Psoas muscle (tissue), 7 donors: ENCODE measurements at regions not wholly inside any gene's neighbourhood (a gene's known extent, or its start where the extent isn't known, plus 50 kb on each side); places are given as distances from the start of the nearest gene placed in this dataset.

ENCODE experiments used
- ATAC-seq, 4 donors: fragments of 200-7000 bp; cut with Tn5 transposase; one replicate each; pipeline ENCODE4 v1.9.1; 2020; ENCODE audit warnings: moderate library complexity in 3 of 4, mild to moderate bottlenecking in 2 of 4
- DNase-seq, 2 donors: peaks; one replicate each; pipeline ENCODE4 v3.0.0-alpha.2; 2020
- H3K27ac ChIP-seq: fragments of 200-600 bp; one replicate; pipeline ENCODE4 v1.8.0; 2022
- H3K27me3 ChIP-seq, 3 donors: fragments of 200-600 bp in 1 of 3; one replicate each; pipeline versions ENCODE4 v1.6.1 to v1.8.0; 2013 to 2022; ENCODE audit warnings: low read length in 2 of 3, mild to moderate bottlenecking in 2 of 3, moderate library complexity in 1 of 3; ENCODE audit not compliant: insufficient read depth in 3 of 3
- H3K36me3 ChIP-seq, 2 donors: fragments of 200-600 bp in 1 of 2; one replicate each; pipeline versions ENCODE4 v1.6.1 to v1.8.0; 2013 to 2022; ENCODE audit warnings: low read depth in 1 of 2, mild to moderate bottlenecking in 1 of 2, moderate library complexity in 1 of 2; ENCODE audit not compliant: insufficient read depth in 1 of 2
- H3K4me1 ChIP-seq: fragments of 200-600 bp; one replicate; pipeline ENCODE4 v1.8.0; 2022
- H3K4me3 ChIP-seq: fragments of 200-600 bp; one replicate; pipeline ENCODE4 v1.8.0; 2022; ENCODE audit warnings: mild to moderate bottlenecking
- H3K9me3 ChIP-seq: fragments of 200-600 bp; one replicate; pipeline ENCODE4 v1.8.0; 2022
- WGBS, 3 donors: extraction: QIAGEN DNeasy Blood & Tissue Kit; methylation state at CpG; one replicate each; pipeline versions ENCODE4 v1.1.6 to v1.1.7; 2013; 5-methylcytosine and 5-hydroxymethylcytosine counted together
- intact Hi-C, 2 donors: fragments of 100-400 bp; cut with DNase I; formaldehyde crosslinking; loops; one replicate each; pipeline versions ENCODE4 v1.11.0 to v1.14.2; 2022
- TF ChIP-seq, protein P1 (sequence below): fragments of 200-600 bp; IDR thresholded peaks from one replicate; pipeline ENCODE4 v1.8.0; 2022; ENCODE audit warnings: antibody characterized with exemption
- donor health status: healthy with polysubstance abuse.
- donor health status: DM: no; HTN: no; CAD: no; lungs with moderate emphysema.
- donor health status: Bipolar disorder and iron deficiency.
- donor health status: healthy.
- donor health status: DM: yes; HTN: yes; CAD: no.
- donor health status: DM: no; HTN: no; CAD: no.
- donor health status: DM: yes; HTN: yes; CAD: no.

DNA sequence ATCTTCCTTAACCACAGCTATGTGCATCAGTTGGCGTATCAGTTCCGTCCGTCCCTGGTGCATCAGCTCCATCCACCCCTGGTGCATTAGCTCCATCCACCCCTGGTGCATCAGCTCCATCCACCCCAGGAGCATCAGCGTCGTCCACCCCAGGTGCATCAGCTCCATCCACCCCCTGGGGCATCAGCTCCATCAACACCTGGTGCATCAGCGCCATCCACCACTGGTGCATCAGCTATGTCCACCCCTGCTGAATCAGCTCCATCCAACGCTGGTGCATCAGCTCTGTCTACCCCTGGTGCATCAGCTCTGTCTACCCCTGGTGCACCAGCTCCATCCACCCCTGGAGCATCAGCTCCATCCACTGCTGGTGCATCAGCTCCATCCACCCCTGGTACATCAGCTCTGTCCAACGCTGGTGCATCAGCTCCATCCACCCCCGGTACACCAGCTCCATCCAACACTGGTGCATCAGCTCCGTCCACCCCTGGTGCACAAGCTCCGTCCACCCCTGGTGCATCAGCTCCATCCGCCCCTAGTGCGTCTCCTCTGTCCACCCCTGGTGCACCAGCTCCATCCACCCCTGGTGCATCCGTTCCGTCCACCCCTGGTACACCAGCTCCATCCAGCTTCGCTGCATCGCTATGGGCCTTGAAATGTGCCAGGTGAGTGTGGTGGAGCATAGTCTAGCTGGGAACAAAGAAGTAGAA lies 106.6 kb upstream of the ZBTB40 start:
- TF ChIP-seq, protein P1, sequence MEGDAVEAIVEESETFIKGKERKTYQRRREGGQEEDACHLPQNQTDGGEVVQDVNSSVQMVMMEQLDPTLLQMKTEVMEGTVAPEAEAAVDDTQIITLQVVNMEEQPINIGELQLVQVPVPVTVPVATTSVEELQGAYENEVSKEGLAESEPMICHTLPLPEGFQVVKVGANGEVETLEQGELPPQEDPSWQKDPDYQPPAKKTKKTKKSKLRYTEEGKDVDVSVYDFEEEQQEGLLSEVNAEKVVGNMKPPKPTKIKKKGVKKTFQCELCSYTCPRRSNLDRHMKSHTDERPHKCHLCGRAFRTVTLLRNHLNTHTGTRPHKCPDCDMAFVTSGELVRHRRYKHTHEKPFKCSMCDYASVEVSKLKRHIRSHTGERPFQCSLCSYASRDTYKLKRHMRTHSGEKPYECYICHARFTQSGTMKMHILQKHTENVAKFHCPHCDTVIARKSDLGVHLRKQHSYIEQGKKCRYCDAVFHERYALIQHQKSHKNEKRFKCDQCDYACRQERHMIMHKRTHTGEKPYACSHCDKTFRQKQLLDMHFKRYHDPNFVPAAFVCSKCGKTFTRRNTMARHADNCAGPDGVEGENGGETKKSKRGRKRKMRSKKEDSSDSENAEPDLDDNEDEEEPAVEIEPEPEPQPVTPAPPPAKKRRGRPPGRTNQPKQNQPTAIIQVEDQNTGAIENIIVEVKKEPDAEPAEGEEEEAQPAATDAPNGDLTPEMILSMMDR = no peak
- Histone ChIP-seq H3K36me3 (no peaks in the 10 kb centered on the region), H3K27ac (no peak overlapping the region), H3K27me3 (peaks cover 0 to 67% (median 13%) of the 10 kb centered on the region in 3 donors), H3K9me3 (no peaks in the 10 kb centered on the region), H3K4me1 (no peaks in the 10 kb centered on the region), H3K4me3 (no peak overlapping the region)
- no peak for DNase-seq
- ATAC-seq = no peak
- WGBS, 3 donors = 86 to 90% (median 86%) methylated on average over 17 of the region's 17 CpGs
- intact Hi-C loops = no loop called here

DNA sequence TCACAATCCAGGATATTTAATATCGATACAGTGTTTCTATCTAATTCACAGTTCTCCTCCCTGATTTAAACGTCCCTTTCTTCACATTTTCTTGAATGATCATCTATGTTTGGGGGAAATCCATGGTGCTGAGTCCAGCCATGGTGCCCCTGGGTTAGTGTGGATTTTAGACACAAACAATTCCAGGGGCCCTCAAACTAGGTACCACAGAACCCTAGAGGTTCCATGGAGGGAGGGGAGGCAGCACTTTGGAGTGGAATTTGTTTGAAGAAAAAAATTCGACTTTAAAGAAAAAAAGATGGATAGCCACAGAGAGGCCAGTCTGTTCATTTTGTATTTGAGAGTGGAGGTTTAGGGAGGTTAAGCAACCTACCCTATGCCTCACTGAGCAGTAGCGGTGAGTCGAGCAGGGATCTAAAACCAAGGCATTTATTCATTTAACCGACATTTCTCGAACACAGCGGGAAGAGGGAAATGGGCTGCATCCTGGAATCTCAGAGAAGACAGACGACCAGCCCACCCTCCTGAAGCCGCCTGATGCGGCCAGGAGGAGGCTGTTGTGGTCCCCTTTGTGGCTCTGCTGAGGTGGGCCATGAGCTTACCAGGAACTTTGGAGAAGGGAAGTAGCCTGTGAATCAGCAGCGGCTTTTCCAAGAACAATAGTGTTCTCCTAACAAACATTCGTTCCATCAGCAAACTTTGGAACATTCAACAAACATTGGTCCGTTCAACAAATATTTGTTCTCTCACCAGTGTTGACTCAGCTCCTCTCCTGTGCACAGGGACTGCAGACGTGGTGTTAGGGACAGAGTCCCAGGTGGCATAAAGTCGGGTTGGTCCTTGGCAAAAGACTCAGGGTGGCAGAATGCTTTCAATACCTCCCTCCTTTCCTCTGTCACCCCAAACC lies 103.5 kb upstream of the ZBTB40 start:
- ATAC-seq = no peak
- intact Hi-C loops = no loop called here
- Histone ChIP-seq H3K27ac (no peak overlapping the region), H3K27me3 (peaks cover 0 to 64% (median 23%) of the 10 kb centered on the region in 3 donors), H3K4me1 (no peaks in the 10 kb centered on the region), H3K9me3 (no peaks in the 10 kb centered on the region), H3K4me3 (no peak overlapping the region), H3K36me3 (no peaks in the 10 kb centered on the region)
- no peak for DNase-seq
- WGBS, 3 donors = 64 to 76% (median 69%) methylated on average over 16 of the region's 16 CpGs
- TF ChIP-seq, protein P1 = no peak

DNA sequence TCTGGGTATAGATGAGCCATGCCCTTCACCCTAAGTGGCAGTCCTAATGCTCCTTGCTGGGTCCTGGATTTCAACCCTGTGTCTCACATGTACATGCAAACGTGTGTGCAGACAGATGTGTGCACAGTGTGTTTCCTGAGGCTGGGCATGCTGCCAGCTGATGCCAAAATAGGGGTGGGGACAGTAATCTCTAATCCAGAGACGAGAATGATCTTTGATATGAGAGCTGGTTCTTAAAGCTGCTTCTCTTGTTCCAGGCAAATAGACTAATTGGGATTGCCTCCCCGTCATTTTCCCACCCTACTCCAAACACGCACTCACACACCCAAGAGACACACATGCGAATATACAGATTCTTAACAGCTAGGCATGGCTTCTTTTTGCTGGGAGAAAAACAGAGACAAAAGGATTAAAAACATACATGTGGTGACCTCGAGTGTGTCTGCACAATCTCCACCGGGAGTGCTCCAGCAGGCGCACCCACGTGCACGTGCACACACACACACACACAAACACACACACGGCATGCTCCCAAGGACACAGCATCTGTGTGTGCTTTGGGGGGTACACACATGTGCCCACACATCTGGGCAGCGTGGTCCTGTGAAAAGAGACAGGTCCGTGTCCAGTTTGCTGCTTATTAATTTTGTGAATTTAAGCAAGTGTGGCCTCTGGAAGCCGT lies 102.1 kb upstream of the ZBTB40 start:
- ATAC-seq (no peak), DNase-seq (no peak)
- intact Hi-C loops = no loop called here
- Histone ChIP-seq H3K4me1 (no peaks in the 10 kb centered on the region), H3K9me3 (no peaks in the 10 kb centered on the region), H3K36me3 (no peaks in the 10 kb centered on the region), H3K4me3 (no peak overlapping the region), H3K27me3 (peaks cover 0 to 64% (median 17%) of the 10 kb centered on the region in 3 donors), H3K27ac (no peak overlapping the region)
- WGBS, 3 donors = 20 to 35% (median 27%) methylated on average over 14 of the region's 14 CpGs
- TF ChIP-seq, protein P1 = no peak

DNA sequence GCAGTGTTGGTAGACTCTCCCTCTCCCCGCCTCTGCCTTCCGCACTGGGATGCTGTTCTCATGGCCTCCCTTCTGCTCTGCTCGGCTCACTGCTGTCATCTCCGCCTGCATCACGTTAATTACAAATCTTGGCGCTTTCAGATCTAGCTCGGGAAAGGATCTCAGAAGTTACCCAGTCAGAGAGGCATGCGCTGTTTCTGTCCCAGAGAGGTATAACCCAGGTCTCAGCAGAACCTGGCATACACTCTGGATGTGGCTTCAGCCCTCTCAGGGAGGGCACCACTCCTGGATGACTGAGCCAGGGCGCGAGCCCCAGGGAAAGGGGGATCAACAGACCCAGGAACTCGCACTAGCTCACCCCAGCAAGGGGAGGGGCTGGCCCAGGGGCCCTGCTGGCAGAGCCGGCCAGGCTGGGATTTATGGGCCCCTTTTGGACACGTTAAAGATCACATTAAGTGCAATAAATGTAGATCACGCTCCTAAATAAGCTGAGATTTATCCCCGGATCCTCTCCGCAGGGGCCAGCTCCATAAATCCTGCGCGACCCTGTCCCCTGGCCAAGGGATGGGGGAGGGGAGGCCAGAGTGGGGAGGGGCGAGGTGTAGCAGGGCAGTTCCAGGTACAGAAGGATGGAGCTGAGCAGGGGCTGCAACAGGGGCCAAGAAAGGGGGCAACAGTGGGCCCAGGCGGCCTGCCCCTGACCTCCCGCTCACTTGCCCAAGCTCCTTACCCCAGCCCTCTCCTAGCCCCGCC lies 101.3 kb upstream of the ZBTB40 start:
- DNase-seq (no peak), ATAC-seq (no peak)
- no peaks in the 10 kb centered on the region for H3K9me3 ChIP-seq
- no peak overlapping the region for H3K27ac ChIP-seq
- no peaks in the 10 kb centered on the region for H3K4me1 ChIP-seq
- no peak overlapping the region for H3K4me3 ChIP-seq
- TF ChIP-seq, protein P1 = no peak
- intact Hi-C loops = no loop called here
- peaks cover 0 to 69% (median 16%) of the 10 kb centered on the region in 3 donors for H3K27me3 ChIP-seq
- 13 to 17% (median 13%) methylated on average over 19 to 22 of the region's 22 CpGs for WGBS, 3 donors
- H3K36me3 ChIP-seq = no peaks in the 10 kb centered on the region
